ENCODE measurements at regions not wholly inside any gene's neighbourhood (a gene's known extent, or its start where the extent isn't known, plus 50 kb on each side); places are given as distances from the start of the nearest gene placed in this dataset.

DNA sequence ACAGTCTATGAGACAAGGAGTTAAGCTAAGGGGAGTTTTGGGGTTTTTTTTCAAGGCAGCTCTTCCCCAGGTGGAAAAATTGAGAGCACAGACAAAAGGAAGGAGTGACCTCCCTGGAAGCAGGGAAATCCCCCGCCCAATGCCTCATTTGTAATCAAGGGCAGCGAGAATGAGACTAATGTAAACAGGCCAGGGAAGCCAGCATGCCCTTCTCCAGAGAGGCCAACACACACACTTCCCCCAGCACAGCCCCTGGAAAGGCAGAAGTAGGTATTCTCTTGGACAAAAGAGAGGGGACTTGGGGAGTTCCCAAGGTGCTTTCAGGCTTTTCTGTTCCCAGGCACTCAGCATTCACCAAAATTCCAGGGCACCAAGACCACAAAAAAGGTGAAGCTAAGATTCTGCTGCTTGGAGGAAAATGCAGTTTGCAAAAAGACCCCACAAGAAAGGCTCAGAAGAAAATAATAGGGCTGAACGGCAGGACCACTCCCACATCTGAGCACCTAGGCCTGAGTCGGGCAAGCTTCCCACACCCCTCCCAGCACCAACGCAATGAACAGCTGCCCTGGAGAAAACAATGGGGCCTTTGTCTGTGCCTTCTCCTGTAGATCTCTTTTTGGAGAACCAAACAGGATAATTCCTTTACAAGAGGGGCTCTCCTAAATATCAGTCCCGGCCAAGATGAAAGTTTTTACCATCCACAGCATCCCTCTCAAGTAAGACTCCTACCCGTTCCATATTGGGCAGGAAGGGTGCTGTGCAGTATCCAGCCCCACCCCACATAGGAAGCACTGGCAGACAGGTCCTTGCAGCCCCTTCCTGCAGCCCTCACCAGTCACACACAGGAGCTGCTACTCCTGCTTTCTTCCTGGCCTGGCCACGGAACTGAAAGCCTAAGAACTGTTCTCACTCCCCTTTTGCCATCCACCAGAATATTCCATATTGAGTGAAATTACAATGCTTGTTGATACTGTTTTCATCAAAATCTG lies 70.7 kb upstream of the AKIP1 start:
- Histone ChIP-seq H3K4me3 (ENCODE audit: severe bottlenecking) (no peak overlapping the region), H3K36me3 (ENCODE audit: low read depth) (no peaks in the 10 kb centered on the region), H3K4me1 (ENCODE audit: insufficient read depth, poor library complexity, severe bottlenecking) (peaks cover 9% of the 10 kb centered on the region), H3K27me3 (ENCODE audit: insufficient read depth, poor library complexity, severe bottlenecking) (no peaks in the 10 kb centered on the region), H3K27ac (ENCODE audit: poor library complexity, severe bottlenecking) (no peak overlapping the region), H3K9me3 (ENCODE audit: severe bottlenecking) (no peaks in the 10 kb centered on the region)
- no peak for DNase-seq (ENCODE audit: low spot score)
- peak; percentile 57; the same call in 2 of the 3 replicates for ATAC-seq (ENCODE audit: low read depth)
- TF ChIP-seq, protein P1, sequence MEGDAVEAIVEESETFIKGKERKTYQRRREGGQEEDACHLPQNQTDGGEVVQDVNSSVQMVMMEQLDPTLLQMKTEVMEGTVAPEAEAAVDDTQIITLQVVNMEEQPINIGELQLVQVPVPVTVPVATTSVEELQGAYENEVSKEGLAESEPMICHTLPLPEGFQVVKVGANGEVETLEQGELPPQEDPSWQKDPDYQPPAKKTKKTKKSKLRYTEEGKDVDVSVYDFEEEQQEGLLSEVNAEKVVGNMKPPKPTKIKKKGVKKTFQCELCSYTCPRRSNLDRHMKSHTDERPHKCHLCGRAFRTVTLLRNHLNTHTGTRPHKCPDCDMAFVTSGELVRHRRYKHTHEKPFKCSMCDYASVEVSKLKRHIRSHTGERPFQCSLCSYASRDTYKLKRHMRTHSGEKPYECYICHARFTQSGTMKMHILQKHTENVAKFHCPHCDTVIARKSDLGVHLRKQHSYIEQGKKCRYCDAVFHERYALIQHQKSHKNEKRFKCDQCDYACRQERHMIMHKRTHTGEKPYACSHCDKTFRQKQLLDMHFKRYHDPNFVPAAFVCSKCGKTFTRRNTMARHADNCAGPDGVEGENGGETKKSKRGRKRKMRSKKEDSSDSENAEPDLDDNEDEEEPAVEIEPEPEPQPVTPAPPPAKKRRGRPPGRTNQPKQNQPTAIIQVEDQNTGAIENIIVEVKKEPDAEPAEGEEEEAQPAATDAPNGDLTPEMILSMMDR (IDR thresholded peaks at IDR 0.05; ENCODE audit: poor library complexity, severe bottlenecking): no peak

DNA sequence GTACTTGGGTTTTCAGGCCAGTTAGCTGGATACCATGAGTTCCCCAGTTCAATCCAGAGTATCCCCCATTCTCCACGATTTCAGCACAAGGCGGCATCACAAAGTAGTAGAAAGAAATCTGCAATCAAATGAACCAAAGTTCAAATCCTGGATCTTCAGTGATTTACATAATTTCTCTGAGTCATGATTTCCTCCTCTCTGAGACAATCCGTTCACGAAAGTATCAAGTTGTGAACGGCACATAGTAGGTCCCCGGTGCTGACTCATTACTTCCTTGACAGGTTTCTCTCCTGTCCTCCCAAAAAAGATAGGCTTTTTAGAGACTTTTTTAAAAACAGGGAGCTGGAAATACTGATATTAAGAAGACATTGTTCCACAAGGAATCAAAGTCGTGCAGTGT lies 69.1 kb upstream of the AKIP1 start:
- Histone ChIP-seq H3K27me3 (ENCODE audit: insufficient read depth, poor library complexity, severe bottlenecking) (no peaks in the 10 kb centered on the region), H3K27ac (ENCODE audit: poor library complexity, severe bottlenecking) (no peak overlapping the region), H3K4me1 (ENCODE audit: insufficient read depth, poor library complexity, severe bottlenecking) (peaks cover 9% of the 10 kb centered on the region), H3K9me3 (ENCODE audit: severe bottlenecking) (no peaks in the 10 kb centered on the region), H3K36me3 (ENCODE audit: low read depth) (no peaks in the 10 kb centered on the region), H3K4me3 (ENCODE audit: severe bottlenecking) (no peak overlapping the region)
- DNase-seq (ENCODE audit: low spot score) (no peak), ATAC-seq (ENCODE audit: low read depth) (no peak)
- TF ChIP-seq, protein P1 (IDR thresholded peaks at IDR 0.05; ENCODE audit: poor library complexity, severe bottlenecking): no peak

DNA sequence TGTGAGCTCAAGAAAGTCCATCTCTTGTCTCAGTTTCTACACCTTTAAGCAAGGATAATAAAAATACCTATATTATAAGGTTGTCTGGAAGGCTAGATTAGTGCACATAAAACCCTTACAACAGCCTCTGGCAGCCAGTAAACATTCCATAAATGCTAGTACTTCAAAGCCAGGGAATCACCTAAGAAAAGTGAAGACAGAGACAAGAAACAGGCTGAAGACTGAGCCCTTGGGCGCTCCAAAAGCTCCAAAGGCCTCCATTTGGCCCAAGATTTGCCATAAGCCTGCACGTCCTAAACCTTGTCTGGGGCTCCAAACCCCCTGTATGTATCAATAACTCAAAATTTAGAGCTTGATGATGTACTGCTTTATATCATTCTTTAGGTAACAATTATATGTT lies 52.2 kb upstream of the AKIP1 start:
- H3K36me3 ChIP-seq (ENCODE audit: low read depth): no peaks in the 10 kb centered on the region
- no peak overlapping the region for H3K27ac ChIP-seq (ENCODE audit: poor library complexity, severe bottlenecking)
- no peak overlapping the region for H3K4me3 ChIP-seq (ENCODE audit: severe bottlenecking)
- DNase-seq (ENCODE audit: low spot score) (no peak), ATAC-seq (ENCODE audit: low read depth) (no peak)
- H3K9me3 ChIP-seq (ENCODE audit: severe bottlenecking): no peaks in the 10 kb centered on the region
- no peaks in the 10 kb centered on the region for H3K27me3 ChIP-seq (ENCODE audit: insufficient read depth, poor library complexity, severe bottlenecking)
- H3K4me1 ChIP-seq (ENCODE audit: insufficient read depth, poor library complexity, severe bottlenecking): no peaks in the 10 kb centered on the region
- TF ChIP-seq, protein P1 (IDR thresholded peaks at IDR 0.05; ENCODE audit: poor library complexity, severe bottlenecking): no peak

Measured in RWPE2 (cell line).